ENCODE measurements at regions not wholly inside any gene's neighbourhood (a gene's known extent, or its start where the extent isn't known, plus 50 kb on each side); places are given as distances from the start of the nearest gene placed in this dataset.
A peak's percentile ranks its signal among the peaks of the same experiment; 100 is the strongest.

- no peak for DNase-seq (ENCODE audit: low spot score in 2 of 2, unreplicated experiment in 2 of 2)
- H3K9me3 Mint-ChIP-seq, result no peaks in the 10 kb centered on the region
- H3K27ac Mint-ChIP-seq, result no peak overlapping the region
- no peaks in the 10 kb centered on the region for H3K36me3 Mint-ChIP-seq
- no peak for TF ChIP-seq CTCF (IDR thresholded peaks at IDR 0.05; ENCODE audit: unreplicated experiment)
- no peak overlapping the region for H3K4me3 Mint-ChIP-seq
- peaks cover 13% of the 10 kb centered on the region for H3K4me1 Mint-ChIP-seq
- no peaks in the 10 kb centered on the region for H3K27me3 Mint-ChIP-seq (ENCODE audit: low read depth)
These were observed 602.9 kb upstream of the ADAMTS5 start for GRCh38 chr21:27569831-27570230.

- H3K9me3 Mint-ChIP-seq, result no peaks in the 10 kb centered on the region
- no peak for DNase-seq (ENCODE audit: low spot score in 2 of 2, unreplicated experiment in 2 of 2)
- H3K27me3 Mint-ChIP-seq (ENCODE audit: low read depth), result no peaks in the 10 kb centered on the region
- H3K4me3 Mint-ChIP-seq, result no peak overlapping the region
- no peak for TF ChIP-seq CTCF (IDR thresholded peaks at IDR 0.05; ENCODE audit: unreplicated experiment)
- H3K4me1 Mint-ChIP-seq, result peaks cover 14% of the 10 kb centered on the region
- no peaks in the 10 kb centered on the region for H3K36me3 Mint-ChIP-seq
- no peak overlapping the region for H3K27ac Mint-ChIP-seq
These were observed 602.2 kb upstream of the ADAMTS5 start for GRCh38 chr21:27569091-27569490.

GRCh38 chr21:27567381-27567780 lies 600.5 kb upstream of the ADAMTS5 start:
- H3K4me1 Mint-ChIP-seq, result peaks cover 14% of the 10 kb centered on the region
- peak overlapping the region; percentile 22 for H3K27ac Mint-ChIP-seq
- H3K4me3 Mint-ChIP-seq, result no peak overlapping the region
- no peaks in the 10 kb centered on the region for H3K36me3 Mint-ChIP-seq
- DNase-seq (ENCODE audit: low spot score in 2 of 2, unreplicated experiment in 2 of 2), result no peak
- TF ChIP-seq CTCF (IDR thresholded peaks at IDR 0.05; ENCODE audit: unreplicated experiment), result no peak
- no peaks in the 10 kb centered on the region for H3K27me3 Mint-ChIP-seq (ENCODE audit: low read depth)
- no peaks in the 10 kb centered on the region for H3K9me3 Mint-ChIP-seq

GRCh38 chr21:27566521-27566920 lies 599.6 kb upstream of the ADAMTS5 start:
- Mint-ChIP-seq H3K36me3 (no peaks in the 10 kb centered on the region), H3K27me3 (ENCODE audit: low read depth) (no peaks in the 10 kb centered on the region), H3K4me1 (peaks cover 14% of the 10 kb centered on the region), H3K4me3 (no peak overlapping the region), H3K9me3 (no peaks in the 10 kb centered on the region), H3K27ac (no peak overlapping the region)
- no peak for TF ChIP-seq CTCF (IDR thresholded peaks at IDR 0.05; ENCODE audit: unreplicated experiment)
- DNase-seq (ENCODE audit: low spot score in 2 of 2, unreplicated experiment in 2 of 2), result no peak

- H3K9me3 Mint-ChIP-seq, result no peaks in the 10 kb centered on the region
- no peaks in the 10 kb centered on the region for H3K36me3 Mint-ChIP-seq
- H3K27me3 Mint-ChIP-seq (ENCODE audit: low read depth), result no peaks in the 10 kb centered on the region
- H3K4me1 Mint-ChIP-seq, result peaks cover 11% of the 10 kb centered on the region
- no peak for DNase-seq (ENCODE audit: low spot score in 2 of 2, unreplicated experiment in 2 of 2)
- TF ChIP-seq CTCF (IDR thresholded peaks at IDR 0.05; ENCODE audit: unreplicated experiment), result no peak
- peak overlapping the region; percentile 45 for H3K27ac Mint-ChIP-seq
- no peak overlapping the region for H3K4me3 Mint-ChIP-seq
These were observed 598.5 kb upstream of the ADAMTS5 start for GRCh38 chr21:27565364-27565763.

- Mint-ChIP-seq H3K4me3 (no peak overlapping the region), H3K27me3 (ENCODE audit: low read depth) (no peaks in the 10 kb centered on the region), H3K9me3 (no peaks in the 10 kb centered on the region), H3K36me3 (no peaks in the 10 kb centered on the region), H3K4me1 (peaks cover 8% of the 10 kb centered on the region), H3K27ac (peak overlapping the region; percentile 45)
- peak; percentile 49 for TF ChIP-seq CTCF (IDR thresholded peaks at IDR 0.05; ENCODE audit: unreplicated experiment)
- DNase-seq (ENCODE audit: low spot score in 2 of 2, unreplicated experiment in 2 of 2), result no peak
These were observed 597.9 kb upstream of the ADAMTS5 start for GRCh38 chr21:27564684-27565301.

Measured in mesothelial cell of epicardium (in vitro differentiated cells).